ENCODE measurements at regions not wholly inside any gene's neighbourhood (a gene's known extent, or its start where the extent isn't known, plus 50 kb on each side); places are given as distances from the start of the nearest gene placed in this dataset.

- H3K4me2 ChIP-seq (ENCODE audit: low read depth, low read length) = no peak overlapping the region
- no peak for ATAC-seq (ENCODE audit: low read depth)
- H4K91ac ChIP-seq (ENCODE audit: insufficient read depth, low read depth, low read length) = no peak overlapping the region
- no peak overlapping the region for H4K5ac ChIP-seq (ENCODE audit: low read depth, low read length)
- intact Hi-C loops (cut with micrococcal nuclease) = loop anchor here (5.0 kb wide), 1 partner anchor 35 kb away; no protein-coding TSS in a partner anchor
- peaks cover 2% of the 10 kb centered on the region; the same call in 1 of the 2 replicates for H3K27me3 ChIP-seq (ENCODE audit: control insufficient read depth, insufficient read depth, low read length)
- H3K4me1 ChIP-seq (ENCODE audit: control insufficient read depth, insufficient read depth, low read length) = peaks cover 8% of the 10 kb centered on the region
- H4K8ac ChIP-seq (ENCODE audit: low read depth in 2 of 2, low read length in 2 of 2) = no peak overlapping the region; a peak in 1 of 4 replicates
- H3K56ac ChIP-seq (ENCODE audit: extremely low read depth, insufficient read depth, low read length) = no peak overlapping the region
- peak overlapping the region; percentile 61; the same call in 1 of the 2 replicates for H3K14ac ChIP-seq (replicated peaks; ENCODE audit: low read depth, low read length)
- no peaks in the 10 kb centered on the region for H3K79me1 ChIP-seq (ENCODE audit: low read depth in 1 of 2, low read length in 2 of 2)
- no peak overlapping the region for H3K9ac ChIP-seq (ENCODE audit: low read depth, low read length)
- H2BK15ac ChIP-seq (ENCODE audit: low read depth, low read length) = no peak overlapping the region
- in situ Hi-C loops (cut with MboI; ENCODE audit: low sequenced_read_pairs) = no loop called here
- no peak overlapping the region for H2BK120ac ChIP-seq (ENCODE audit: low read depth, low read length)
- H4K20me1 ChIP-seq (ENCODE audit: insufficient read depth, low read length) = no peaks in the 10 kb centered on the region
- no peak overlapping the region for H2AK9ac ChIP-seq (replicated peaks; ENCODE audit: low read depth, low read length, poor library complexity)
- no peaks in the 10 kb centered on the region for H3K36me3 ChIP-seq (ENCODE audit: control insufficient read depth, insufficient read depth, low read length)
- BruUV-seq (replicated peaks) = no TSS peak
- dilution Hi-C loops (cut with HindIII; ENCODE audit: low sequenced_read_pairs, unreplicated experiment) = no loop called here
- H3K27ac ChIP-seq (ENCODE audit: insufficient read depth, low read length) = no peak overlapping the region
- no peak overlapping the region; the same call in 1 of the 2 replicates for H2BK20ac ChIP-seq (ENCODE audit: low read depth, low read length)
- H2AFZ ChIP-seq (replicated peaks; ENCODE audit: low read length, poor library complexity) = no peak overlapping the region
- H3K18ac ChIP-seq (ENCODE audit: low read depth, low read length) = no peak overlapping the region
- H3K9me1 ChIP-seq (ENCODE audit: insufficient read depth, low read length) = peaks cover 4% of the 10 kb centered on the region; the same call in 1 of the 2 replicates
- ChIA-PET CTCF (interaction anchor here (0.8 kb wide), 1 partner anchor 42 kb away, joined by 3 read pairs; no protein-coding TSS in a partner anchor), POLR2A (ENCODE audit: unreplicated experiment) (no interaction called here)
- no peak overlapping the region for H3K4ac ChIP-seq (ENCODE audit: low read depth, low read length)
- no peak for DNase-seq
- 100% methylated on average over 1 of the region's 5 CpGs; no CpG with 5 or more reads in 1 of the 2 experiments for WGBS, 2 experiments (ENCODE audit: extremely low coverage in 2 of 2, insufficient read length in 1 of 2)
- peaks cover 2% of the 10 kb centered on the region; the same call in 1 of the 2 replicates for H3K9me3 ChIP-seq (ENCODE audit: control insufficient read depth, insufficient read depth, low read length)
- no peak overlapping the region for H3K4me3 ChIP-seq (ENCODE audit: insufficient read depth, low read depth, low read length)
- no peak overlapping the region for H3K23ac ChIP-seq (ENCODE audit: low read depth, low read length)
- H2AK5ac ChIP-seq (ENCODE audit: low read depth, low read length) = no peak overlapping the region
- TF ChIP-seq CHD1 (IDR thresholded peaks at IDR 0.05; ENCODE audit: low read depth, low read length) (no peak), RFX5 (IDR thresholded peaks at IDR 0.05; ENCODE audit: low read depth, low read length) (no peak), SMC3 (IDR thresholded peaks at IDR 0.05; ENCODE audit: low read depth, low read length) (no peak), POLR2A (IDR thresholded peaks at IDR 0.05; ENCODE audit: low read depth, low read length) (no peak), USF2 (IDR thresholded peaks at IDR 0.05; ENCODE audit: low read depth, low read length) (no peak), ELK1 (IDR thresholded peaks at IDR 0.05; ENCODE audit: borderline replicate concordance, low read depth, low read length) (no peak), FOS (IDR thresholded peaks at IDR 0.05; ENCODE audit: low read depth, low read length) (no peak), MAZ (IDR thresholded peaks at IDR 0.05; ENCODE audit: borderline replicate concordance, low read depth, low read length) (no peak), MXI1 (IDR thresholded peaks at IDR 0.05; ENCODE audit: borderline replicate concordance, low read depth, low read length) (no peak), RAD21 (IDR thresholded peaks at IDR 0.05; ENCODE audit: low read length) (no peak), BHLHE40 (IDR thresholded peaks at IDR 0.05; ENCODE audit: low read depth, low read length) (no peak), MAFK (IDR thresholded peaks at IDR 0.05; ENCODE audit: low read depth, low read length) (no peak), RCOR1 (IDR thresholded peaks at IDR 0.05; ENCODE audit: insufficient replicate concordance, low read length) (no peak)
- H2BK5ac ChIP-seq (ENCODE audit: low read depth, low read length, poor library complexity, severe bottlenecking) = no peak overlapping the region
Measured at GRCh38 chr6:11391934-11392777, 145.4 kb upstream of the TMEM170B start.
